PFSK-1 (cell line): ENCODE measurements at regions not wholly inside any gene's neighbourhood (a gene's known extent, or its start where the extent isn't known, plus 50 kb on each side); places are given as distances from the start of the nearest gene placed in this dataset.

Experiments used
- FOXP2 ChIP-seq: optimal IDR thresholded peaks from 2 replicates; pipeline ENCODE3; 2011; ENCODE audit warnings: borderline replicate concordance, control low read depth, inconsistent platforms; ENCODE audit not compliant: insufficient read depth; ENCODE audit errors: extremely low read length, extremely low read depth
- POLR2AphosphoS5 ChIP-seq: IDR thresholded peaks from 2 replicates; pipeline ENCODE4 v1.6.1; 2012; ENCODE audit warnings: low read depth, mild to moderate bottlenecking, control low read depth, low read length, moderate library complexity
- SIN3A ChIP-seq: IDR thresholded peaks from 2 replicates; pipeline ENCODE4 v1.6.1; 2012; ENCODE audit warnings: mild to moderate bottlenecking, low read length, moderate library complexity, borderline replicate concordance; ENCODE audit not compliant: insufficient read depth
- TAF1 ChIP-seq: IDR thresholded peaks from 2 replicates; pipeline ENCODE4 v1.6.1; 2012; ENCODE audit warnings: low read length, control low read depth, borderline replicate concordance; ENCODE audit not compliant: insufficient read depth
- TF ChIP-seq, protein P1 (sequence below), 2 experiments: IDR thresholded peaks; 2 replicates each; pipeline versions ENCODE4 v1.6.1 to v1.8.0; 2011 to 2012; ENCODE audit warnings: low read depth in 2 of 2, low read length in 2 of 2, control low read depth in 1 of 2, inconsistent platforms in 1 of 2, mild to moderate bottlenecking in 1 of 2, moderate library complexity in 1 of 2; ENCODE audit not compliant: insufficient read depth in 1 of 2

GRCh38 chr12:90896821-90897220, 58.2 kb downstream of the CCER1 start:
- no peak for TF ChIP-seq TAF1
- TF ChIP-seq POLR2AphosphoS5, result no peak
- TF ChIP-seq, protein P1, sequence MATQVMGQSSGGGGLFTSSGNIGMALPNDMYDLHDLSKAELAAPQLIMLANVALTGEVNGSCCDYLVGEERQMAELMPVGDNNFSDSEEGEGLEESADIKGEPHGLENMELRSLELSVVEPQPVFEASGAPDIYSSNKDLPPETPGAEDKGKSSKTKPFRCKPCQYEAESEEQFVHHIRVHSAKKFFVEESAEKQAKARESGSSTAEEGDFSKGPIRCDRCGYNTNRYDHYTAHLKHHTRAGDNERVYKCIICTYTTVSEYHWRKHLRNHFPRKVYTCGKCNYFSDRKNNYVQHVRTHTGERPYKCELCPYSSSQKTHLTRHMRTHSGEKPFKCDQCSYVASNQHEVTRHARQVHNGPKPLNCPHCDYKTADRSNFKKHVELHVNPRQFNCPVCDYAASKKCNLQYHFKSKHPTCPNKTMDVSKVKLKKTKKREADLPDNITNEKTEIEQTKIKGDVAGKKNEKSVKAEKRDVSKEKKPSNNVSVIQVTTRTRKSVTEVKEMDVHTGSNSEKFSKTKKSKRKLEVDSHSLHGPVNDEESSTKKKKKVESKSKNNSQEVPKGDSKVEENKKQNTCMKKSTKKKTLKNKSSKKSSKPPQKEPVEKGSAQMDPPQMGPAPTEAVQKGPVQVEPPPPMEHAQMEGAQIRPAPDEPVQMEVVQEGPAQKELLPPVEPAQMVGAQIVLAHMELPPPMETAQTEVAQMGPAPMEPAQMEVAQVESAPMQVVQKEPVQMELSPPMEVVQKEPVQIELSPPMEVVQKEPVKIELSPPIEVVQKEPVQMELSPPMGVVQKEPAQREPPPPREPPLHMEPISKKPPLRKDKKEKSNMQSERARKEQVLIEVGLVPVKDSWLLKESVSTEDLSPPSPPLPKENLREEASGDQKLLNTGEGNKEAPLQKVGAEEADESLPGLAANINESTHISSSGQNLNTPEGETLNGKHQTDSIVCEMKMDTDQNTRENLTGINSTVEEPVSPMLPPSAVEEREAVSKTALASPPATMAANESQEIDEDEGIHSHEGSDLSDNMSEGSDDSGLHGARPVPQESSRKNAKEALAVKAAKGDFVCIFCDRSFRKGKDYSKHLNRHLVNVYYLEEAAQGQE (IDR thresholded peaks at IDR 0.05; ENCODE audit: insufficient read depth in 1 of 2, low read depth in 2 of 2, low read length in 2 of 2), result no peak
- TF ChIP-seq SIN3A, result no peak
- TF ChIP-seq FOXP2, result no peak
